ENCODE measurements at regions not wholly inside any gene's neighbourhood (a gene's known extent, or its start where the extent isn't known, plus 50 kb on each side); places are given as distances from the start of the nearest gene placed in this dataset.
"Not testable (repeated sequence)": the region's sequence is repeated elsewhere in the genome, so short reads cannot be mapped to it uniquely, and the experiment has no call there.

- in situ Hi-C loops (cut with HindIII; ENCODE audit: low sequenced_read_pairs), result no loop called here
Observed at GRCh38 chr20:12847872-12848271, 160.9 kb upstream of the SPTLC3 start.

- in situ Hi-C loops (cut with HindIII; ENCODE audit: low sequenced_read_pairs), result no loop called here
Observed at GRCh38 chr20:12849225-12849910, 159.4 kb upstream of the SPTLC3 start.

- in situ Hi-C loops (cut with HindIII; ENCODE audit: low sequenced_read_pairs), result not testable (repeated sequence)
Observed at GRCh38 chr20:12857643-12858042, 151.1 kb upstream of the SPTLC3 start.

GRCh38 chr20:12860619-12861247 is 148.0 kb upstream of the SPTLC3 start:
- in situ Hi-C loops (cut with HindIII; ENCODE audit: low sequenced_read_pairs), result no loop called here

GRCh38 chr20:12869669-12870068 is 139.1 kb upstream of the SPTLC3 start:
- in situ Hi-C loops (cut with HindIII; ENCODE audit: low sequenced_read_pairs), result no loop called here

GRCh38 chr20:12870588-12870987 is 138.2 kb upstream of the SPTLC3 start:
- in situ Hi-C loops (cut with HindIII; ENCODE audit: low sequenced_read_pairs), result no loop called here

- in situ Hi-C loops (cut with HindIII; ENCODE audit: low sequenced_read_pairs), result no loop called here
Observed at GRCh38 chr20:12874933-12875332, 133.8 kb upstream of the SPTLC3 start.

- in situ Hi-C loops (cut with HindIII; ENCODE audit: low sequenced_read_pairs), result no loop called here
Observed at GRCh38 chr20:12875510-12875909, 133.3 kb upstream of the SPTLC3 start.

GRCh38 chr20:12882832-12883506 is 125.8 kb upstream of the SPTLC3 start:
- in situ Hi-C loops (cut with HindIII; ENCODE audit: low sequenced_read_pairs), result no loop called here

GRCh38 chr20:12883507-12883885 is 125.3 kb upstream of the SPTLC3 start:
- in situ Hi-C loops (cut with HindIII; ENCODE audit: low sequenced_read_pairs), result no loop called here

- in situ Hi-C loops (cut with HindIII; ENCODE audit: low sequenced_read_pairs), result no loop called here
Observed at GRCh38 chr20:12886618-12887363, 122.0 kb upstream of the SPTLC3 start.

- in situ Hi-C loops (cut with HindIII; ENCODE audit: low sequenced_read_pairs), result no loop called here
Observed at GRCh38 chr20:12891643-12892042, 117.1 kb upstream of the SPTLC3 start.

- in situ Hi-C loops (cut with HindIII; ENCODE audit: low sequenced_read_pairs), result no loop called here
Observed at GRCh38 chr20:12893019-12893418, 115.8 kb upstream of the SPTLC3 start.

GRCh38 chr20:12893653-12894052 is 115.1 kb upstream of the SPTLC3 start:
- in situ Hi-C loops (cut with HindIII; ENCODE audit: low sequenced_read_pairs), result no loop called here

- in situ Hi-C loops (cut with HindIII; ENCODE audit: low sequenced_read_pairs), result no loop called here
Observed at GRCh38 chr20:12894089-12894488, 114.7 kb upstream of the SPTLC3 start.

GRCh38 chr20:12896180-12896579 is 112.6 kb upstream of the SPTLC3 start:
- in situ Hi-C loops (cut with HindIII; ENCODE audit: low sequenced_read_pairs), result no loop called here

GRCh38 chr20:12902992-12903391 is 105.8 kb upstream of the SPTLC3 start:
- in situ Hi-C loops (cut with HindIII; ENCODE audit: low sequenced_read_pairs), result no loop called here

GRCh38 chr20:12906361-12906760 is 102.4 kb upstream of the SPTLC3 start:
- in situ Hi-C loops (cut with HindIII; ENCODE audit: low sequenced_read_pairs), result no loop called here

- in situ Hi-C loops (cut with HindIII; ENCODE audit: low sequenced_read_pairs), result no loop called here
Observed at GRCh38 chr20:12911372-12911771, 97.4 kb upstream of the SPTLC3 start.

GRCh38 chr20:12913781-12914443 is 94.9 kb upstream of the SPTLC3 start:
- in situ Hi-C loops (cut with HindIII; ENCODE audit: low sequenced_read_pairs), result no loop called here

- in situ Hi-C loops (cut with HindIII; ENCODE audit: low sequenced_read_pairs), result no loop called here
Observed at GRCh38 chr20:12914804-12915203, 94.0 kb upstream of the SPTLC3 start.

Data from endothelial cell of hepatic sinusoid (primary cell).